ENCODE measurements at regions not wholly inside any gene's neighbourhood (a gene's known extent, or its start where the extent isn't known, plus 50 kb on each side); places are given as distances from the start of the nearest gene placed in this dataset.

DNA sequence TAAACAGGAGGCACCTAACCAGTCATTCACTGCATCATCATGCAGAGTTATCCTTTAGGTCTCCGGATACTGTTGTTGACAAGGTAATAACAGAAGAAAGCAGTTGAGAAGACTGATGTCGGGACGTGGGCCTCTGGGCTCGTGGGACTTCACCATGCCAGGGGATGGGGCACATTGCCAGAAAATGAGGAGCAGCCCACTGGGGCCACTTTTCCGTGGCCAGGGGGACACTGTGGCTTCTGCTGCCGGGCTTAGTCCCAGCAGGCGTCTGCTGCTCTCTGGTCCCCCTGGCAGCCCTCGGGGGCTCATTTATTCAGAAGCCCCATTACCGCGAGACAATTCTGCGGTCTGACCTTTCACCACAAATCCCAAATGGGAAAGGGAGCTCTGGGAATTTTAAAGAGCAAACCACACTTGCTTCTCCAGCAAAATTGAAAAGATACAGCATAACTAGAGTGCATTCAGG lies 201.2 kb downstream of the DAD1 start:
- TF ChIP-seq, protein P1, sequence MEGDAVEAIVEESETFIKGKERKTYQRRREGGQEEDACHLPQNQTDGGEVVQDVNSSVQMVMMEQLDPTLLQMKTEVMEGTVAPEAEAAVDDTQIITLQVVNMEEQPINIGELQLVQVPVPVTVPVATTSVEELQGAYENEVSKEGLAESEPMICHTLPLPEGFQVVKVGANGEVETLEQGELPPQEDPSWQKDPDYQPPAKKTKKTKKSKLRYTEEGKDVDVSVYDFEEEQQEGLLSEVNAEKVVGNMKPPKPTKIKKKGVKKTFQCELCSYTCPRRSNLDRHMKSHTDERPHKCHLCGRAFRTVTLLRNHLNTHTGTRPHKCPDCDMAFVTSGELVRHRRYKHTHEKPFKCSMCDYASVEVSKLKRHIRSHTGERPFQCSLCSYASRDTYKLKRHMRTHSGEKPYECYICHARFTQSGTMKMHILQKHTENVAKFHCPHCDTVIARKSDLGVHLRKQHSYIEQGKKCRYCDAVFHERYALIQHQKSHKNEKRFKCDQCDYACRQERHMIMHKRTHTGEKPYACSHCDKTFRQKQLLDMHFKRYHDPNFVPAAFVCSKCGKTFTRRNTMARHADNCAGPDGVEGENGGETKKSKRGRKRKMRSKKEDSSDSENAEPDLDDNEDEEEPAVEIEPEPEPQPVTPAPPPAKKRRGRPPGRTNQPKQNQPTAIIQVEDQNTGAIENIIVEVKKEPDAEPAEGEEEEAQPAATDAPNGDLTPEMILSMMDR (IDR thresholded peaks at IDR 0.05; ENCODE audit: low read depth, low read length) = no peak
- DNase-seq (ENCODE audit: extremely low read depth, low read depth) = no peak

DNA sequence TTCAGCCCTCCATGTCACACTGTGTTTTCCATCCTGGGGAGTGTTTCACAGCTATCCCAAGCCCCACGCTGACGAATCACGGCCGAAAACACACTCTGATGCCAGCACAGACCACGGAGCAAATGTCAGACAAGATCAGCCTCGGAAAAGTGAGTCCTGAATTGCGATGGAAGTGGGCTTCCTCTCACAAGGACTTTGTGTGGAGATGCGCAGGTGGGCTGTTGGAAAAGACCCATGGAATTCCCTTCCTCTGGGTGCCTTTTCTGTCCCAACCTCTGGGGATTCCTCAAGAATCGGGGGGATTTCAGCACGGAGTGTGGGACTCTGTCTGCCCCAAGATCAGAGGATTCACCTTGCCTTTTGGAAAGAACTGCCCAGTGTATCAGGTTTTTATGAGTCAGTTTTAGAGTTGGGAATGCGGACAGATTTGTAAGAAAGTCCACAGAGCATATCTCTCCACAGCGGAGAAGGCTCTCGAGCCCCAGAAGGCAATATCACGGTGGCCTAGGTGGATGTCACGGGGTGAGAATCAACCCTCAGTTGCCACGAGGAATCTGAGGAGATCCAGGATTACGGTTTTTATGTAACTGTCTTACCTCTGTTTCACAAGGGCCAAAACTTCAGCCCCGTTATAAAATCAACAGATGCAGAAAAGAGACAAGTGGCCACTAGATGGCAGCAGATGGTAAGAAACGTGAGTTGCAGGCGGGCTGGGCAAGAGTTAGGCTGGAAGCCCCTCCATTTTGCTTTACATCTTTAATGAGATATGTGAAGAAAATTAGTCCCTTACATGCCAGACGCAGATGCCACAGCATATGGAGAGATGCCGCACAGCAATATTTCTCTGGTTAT lies 201.9 kb downstream of the DAD1 start:
- DNase-seq (ENCODE audit: extremely low read depth, low read depth) = peak; percentile 35
- TF ChIP-seq, protein P1 (IDR thresholded peaks at IDR 0.05; ENCODE audit: low read depth, low read length) = peak; percentile 79

DNA sequence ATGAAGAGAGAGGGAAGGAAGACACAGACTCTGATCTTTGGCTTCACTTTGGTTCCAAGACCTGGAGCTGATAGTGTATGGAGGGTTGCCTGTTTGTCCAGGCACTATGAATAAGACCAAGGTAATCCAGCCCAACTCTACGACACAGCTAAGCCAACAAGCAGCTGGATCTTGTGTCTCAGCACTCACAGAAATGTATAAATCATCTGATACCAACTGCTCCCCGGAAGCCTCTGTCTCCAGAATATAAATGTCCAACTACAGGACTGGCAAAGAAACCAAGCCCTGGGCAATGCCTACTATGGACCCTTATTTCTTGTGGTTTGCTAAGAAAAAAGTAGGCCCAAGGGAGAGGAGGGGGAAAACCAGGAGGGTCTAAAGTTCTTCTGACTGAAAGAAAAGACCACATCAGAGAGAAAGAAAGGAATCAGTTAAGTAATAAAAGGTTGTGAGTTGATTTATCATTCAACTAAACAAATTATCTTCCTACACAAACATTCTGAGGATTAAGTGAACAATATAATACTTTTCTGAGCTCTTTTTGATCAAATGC lies 204.0 kb downstream of the DAD1 start:
- TF ChIP-seq, protein P1 (IDR thresholded peaks at IDR 0.05; ENCODE audit: low read depth, low read length) = no peak

DNA sequence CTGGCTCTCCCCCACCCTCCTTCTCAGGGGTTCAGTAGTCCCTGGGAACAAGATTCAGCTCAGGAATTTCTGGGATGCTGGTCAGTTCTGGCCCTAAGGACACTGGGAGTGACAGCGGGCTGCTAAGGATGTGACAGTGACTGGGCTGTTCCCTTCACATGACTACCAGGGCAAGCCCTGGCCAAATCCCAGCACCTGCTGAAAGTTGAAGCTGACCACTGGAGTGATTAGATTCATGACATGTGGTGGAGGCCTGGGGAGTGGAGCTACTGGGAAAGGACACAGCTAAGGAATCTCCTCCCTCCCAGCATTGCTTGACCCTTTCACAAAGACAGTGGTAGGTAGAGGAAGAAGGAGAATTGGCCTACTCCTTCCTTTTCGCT lies 204.9 kb downstream of the DAD1 start:
- DNase-seq (ENCODE audit: extremely low read depth, low read depth) = no peak
- TF ChIP-seq, protein P1 (IDR thresholded peaks at IDR 0.05; ENCODE audit: low read depth, low read length) = no peak

More for the DNA sequence above, 204.0 kb downstream of the DAD1 start:
- DNase-seq (ENCODE audit: extremely low read depth, low read depth) = no peak

DNA sequence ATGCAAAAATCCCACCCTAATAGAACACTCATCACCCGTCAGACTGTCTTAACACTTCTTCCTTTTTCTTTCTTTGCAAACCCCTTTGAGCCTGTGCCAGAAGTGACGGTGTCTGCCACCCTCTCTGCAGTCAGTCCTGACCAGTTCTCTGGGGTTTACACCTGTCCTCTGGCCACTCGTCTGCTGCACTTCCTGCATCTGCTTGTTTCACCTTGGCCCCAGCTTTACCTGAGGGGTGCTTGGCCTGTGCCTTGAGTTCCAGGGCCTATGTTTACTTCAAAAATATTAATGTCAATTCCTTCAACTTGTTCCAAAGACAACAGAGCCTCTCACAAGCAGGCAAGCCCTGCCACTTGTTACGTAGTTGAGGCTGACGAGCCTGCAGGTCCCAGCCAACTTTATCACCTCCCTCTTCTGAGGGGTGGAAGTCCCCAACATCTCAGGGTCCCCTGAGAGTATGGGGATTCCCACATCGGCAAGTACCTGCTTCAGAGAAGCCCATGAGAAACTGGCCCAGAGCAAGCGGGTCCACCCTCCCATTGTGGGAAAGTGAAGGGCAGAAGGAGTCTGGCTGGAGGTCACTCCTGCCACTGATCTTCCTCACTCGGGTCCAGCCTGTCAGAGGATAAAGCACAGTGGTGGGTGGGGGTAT lies 205.4 kb downstream of the DAD1 start:
- TF ChIP-seq, protein P1 (IDR thresholded peaks at IDR 0.05; ENCODE audit: low read depth, low read length) = no peak
- DNase-seq (ENCODE audit: extremely low read depth, low read depth) = no peak

DNA sequence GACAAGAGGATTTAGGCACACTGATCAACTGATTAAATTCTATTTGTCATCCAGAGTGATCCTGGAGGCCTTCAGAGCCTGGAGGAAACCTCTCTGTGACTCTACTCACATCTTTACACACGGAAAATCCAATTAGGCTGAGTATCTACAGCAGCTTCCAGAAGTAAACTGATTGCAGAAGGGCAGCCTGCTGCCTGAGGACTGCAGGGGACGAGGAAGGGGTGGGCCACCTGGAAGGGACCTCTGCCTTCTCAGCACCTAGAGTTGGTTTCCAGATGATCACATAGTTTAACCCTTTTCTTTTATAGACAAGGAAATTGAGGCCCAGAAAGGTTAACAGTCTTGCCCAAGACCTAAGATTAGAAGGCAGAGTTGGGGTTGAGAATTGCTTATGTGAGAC lies 206.1 kb downstream of the DAD1 start:
- TF ChIP-seq, protein P1 (IDR thresholded peaks at IDR 0.05; ENCODE audit: low read depth, low read length) = no peak
- no peak for DNase-seq (ENCODE audit: extremely low read depth, low read depth)

DNA sequence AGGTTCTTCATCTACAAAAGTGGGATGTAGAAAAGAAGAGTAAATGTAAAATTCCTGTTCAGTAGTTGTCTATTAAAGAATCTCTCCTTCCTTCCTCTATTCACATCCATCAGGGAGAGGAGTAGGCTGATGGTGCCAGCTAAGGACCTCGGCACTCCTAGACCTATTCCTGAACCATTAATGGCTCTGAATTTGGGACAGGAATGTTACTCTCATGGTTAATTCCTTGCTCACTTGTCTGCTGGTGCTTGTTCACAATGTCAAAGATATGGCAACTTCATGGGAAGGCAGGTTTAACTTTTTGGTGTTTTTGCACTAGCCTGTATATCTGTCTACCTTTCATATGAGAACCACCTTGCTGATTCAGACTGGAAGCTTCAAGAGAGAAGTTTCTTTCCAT lies 206.6 kb downstream of the DAD1 start:
- no peak for DNase-seq (ENCODE audit: extremely low read depth, low read depth)

More for the DNA sequence above, 206.6 kb downstream of the DAD1 start:
- TF ChIP-seq, protein P1 (IDR thresholded peaks at IDR 0.05; ENCODE audit: low read depth, low read length) = no peak

All from AG09319 (cell line).